Suprapubic skin (tissue), 3 donors: ENCODE measurements at regions not wholly inside any gene's neighbourhood (a gene's known extent, or its start where the extent isn't known, plus 50 kb on each side); places are given as distances from the start of the nearest gene placed in this dataset.

Experiments
- CTCF ChIP-seq, 2 donors: fragments of 200-600 bp in 1 of 2; fragments of 450-650 bp in 1 of 2; sonication (generic) in 1 of 2; IDR thresholded peaks; one replicate each; pipeline ENCODE4 v1.5.1; 2016 to 2019; ENCODE audit warnings: antibody characterized with exemption in 2 of 2, mild to moderate bottlenecking in 1 of 2, moderate library complexity in 1 of 2
- POLR2AphosphoS5 ChIP-seq, 3 donors: sonication (generic); formaldehyde crosslinking; IDR thresholded peaks; one replicate each; pipeline ENCODE4 v1.6.1; 2017; ENCODE audit warnings: antibody characterized with exemption in 3 of 3

GRCh38 chr18:46199515-46200147 is 95.4 kb downstream of the HAUS1 start:
- no peak for TF ChIP-seq POLR2AphosphoS5 (IDR thresholded peaks at IDR 0.05)
- no peak for TF ChIP-seq CTCF (IDR thresholded peaks at IDR 0.05)
